Peyer's patch (tissue), 4 donors: ENCODE measurements at regions not wholly inside any gene's neighbourhood (a gene's known extent, or its start where the extent isn't known, plus 50 kb on each side); places are given as distances from the start of the nearest gene placed in this dataset.

Source experiments
- DNase-seq, 3 donors: peaks; one replicate each; pipeline ENCODE4 v3.0.0-alpha.2; 2017 to 2019
- H3K27ac ChIP-seq, 4 donors: fragments of 200-600 bp; sonication (generic); one replicate each; pipeline ENCODE4 v1.5.1; 2016 to 2019
- H3K27me3 ChIP-seq, 2 donors: fragments of 200-600 bp; sonication (generic); one replicate each; pipeline ENCODE4 v1.5.1; 2019
- H3K36me3 ChIP-seq, 3 donors: fragments of 200-600 bp; sonication (generic); one replicate each; pipeline ENCODE4 v1.5.1; 2016 to 2019
- H3K4me1 ChIP-seq, 4 donors: fragments of 200-600 bp; sonication (generic); one replicate each; pipeline ENCODE4 v1.5.1; 2016 to 2019
- H3K4me3 ChIP-seq, 4 donors: fragments of 200-600 bp; sonication (generic); 1 replicate in 3 of 4; 2 replicates in 1 of 4; pipeline ENCODE4 v1.5.1; 2016 to 2019; ENCODE audit warnings: mild to moderate bottlenecking in 1 of 4
- H3K9me3 ChIP-seq, 4 donors: fragments of 200-600 bp; sonication (generic); one replicate each; pipeline ENCODE4 v1.5.1; 2016 to 2019; ENCODE audit warnings: mild to moderate bottlenecking in 1 of 4
- POLR2A ChIP-seq, 2 donors: fragments of 450-650 bp; IDR thresholded peaks; one replicate each; pipeline ENCODE4 v1.5.1; 2017; ENCODE audit warnings: antibody characterized with exemption in 2 of 2, mild to moderate bottlenecking in 2 of 2, moderate library complexity in 2 of 2
- TF ChIP-seq, protein P1 (sequence below), 6 experiments: fragments of 450-650 bp in 4 of 6; fragments of 200-600 bp in 2 of 6; sonication (generic) in 1 of 6; IDR thresholded peaks; one replicate each; pipeline ENCODE4 v1.5.1; 2017 to 2019; ENCODE audit warnings: antibody characterized with exemption in 6 of 6, mild to moderate bottlenecking in 3 of 6, moderate library complexity in 1 of 6

DNA sequence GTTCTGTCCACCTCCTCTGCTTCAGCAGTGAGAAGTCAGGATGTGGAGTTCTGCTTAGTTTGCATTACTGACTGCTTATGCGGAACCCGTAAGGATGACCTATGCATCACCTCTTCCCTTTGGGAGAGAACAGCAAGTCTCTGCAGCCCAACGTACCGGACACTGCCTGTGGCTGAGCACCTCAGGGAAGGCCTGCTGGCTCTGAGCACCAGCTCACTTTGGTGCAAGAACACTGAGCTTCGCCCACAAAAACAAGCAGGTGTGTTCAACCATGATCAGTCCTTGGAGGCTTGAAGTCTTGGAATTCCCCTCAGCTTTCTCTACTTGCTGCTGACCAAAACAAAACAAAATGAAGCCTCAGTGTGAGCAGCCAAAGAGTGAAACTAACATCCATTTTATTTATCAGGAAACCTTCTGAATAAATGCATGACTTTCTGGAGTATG lies 52.7 kb upstream of the NCK2 start:
- no peaks in the 10 kb centered on the region for H3K27me3 ChIP-seq
- H3K36me3 ChIP-seq = no peaks in the 10 kb centered on the region
- no peak overlapping the region for H3K4me3 ChIP-seq
- DNase-seq = no peak
- no peak overlapping the region for H3K27ac ChIP-seq
- no peaks in the 10 kb centered on the region for H3K9me3 ChIP-seq
- TF ChIP-seq POLR2A (IDR thresholded peaks at IDR 0.05) = no peak
- TF ChIP-seq, protein P1, sequence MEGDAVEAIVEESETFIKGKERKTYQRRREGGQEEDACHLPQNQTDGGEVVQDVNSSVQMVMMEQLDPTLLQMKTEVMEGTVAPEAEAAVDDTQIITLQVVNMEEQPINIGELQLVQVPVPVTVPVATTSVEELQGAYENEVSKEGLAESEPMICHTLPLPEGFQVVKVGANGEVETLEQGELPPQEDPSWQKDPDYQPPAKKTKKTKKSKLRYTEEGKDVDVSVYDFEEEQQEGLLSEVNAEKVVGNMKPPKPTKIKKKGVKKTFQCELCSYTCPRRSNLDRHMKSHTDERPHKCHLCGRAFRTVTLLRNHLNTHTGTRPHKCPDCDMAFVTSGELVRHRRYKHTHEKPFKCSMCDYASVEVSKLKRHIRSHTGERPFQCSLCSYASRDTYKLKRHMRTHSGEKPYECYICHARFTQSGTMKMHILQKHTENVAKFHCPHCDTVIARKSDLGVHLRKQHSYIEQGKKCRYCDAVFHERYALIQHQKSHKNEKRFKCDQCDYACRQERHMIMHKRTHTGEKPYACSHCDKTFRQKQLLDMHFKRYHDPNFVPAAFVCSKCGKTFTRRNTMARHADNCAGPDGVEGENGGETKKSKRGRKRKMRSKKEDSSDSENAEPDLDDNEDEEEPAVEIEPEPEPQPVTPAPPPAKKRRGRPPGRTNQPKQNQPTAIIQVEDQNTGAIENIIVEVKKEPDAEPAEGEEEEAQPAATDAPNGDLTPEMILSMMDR (IDR thresholded peaks at IDR 0.05) = no peak
- H3K4me1 ChIP-seq = no peaks in the 10 kb centered on the region

DNA sequence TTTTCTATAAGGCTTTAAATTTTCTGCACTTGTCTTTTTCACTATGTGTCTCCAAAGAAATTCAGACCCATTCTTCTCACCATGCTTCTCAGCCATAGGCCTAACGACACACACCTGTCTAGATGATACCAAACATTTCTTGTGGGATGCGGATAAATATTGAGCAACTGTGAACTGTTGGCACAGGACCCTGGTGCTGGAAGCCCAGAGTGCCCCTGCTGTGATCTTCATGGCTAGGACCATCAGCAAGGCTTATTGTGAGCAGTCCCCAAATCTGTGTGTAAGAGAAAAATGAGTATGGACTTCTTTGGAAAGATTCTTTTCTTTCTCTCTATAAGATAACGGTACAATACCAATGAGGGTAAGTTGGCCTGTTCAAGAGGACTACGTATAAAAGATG lies 54.1 kb upstream of the NCK2 start:
- TF ChIP-seq POLR2A (IDR thresholded peaks at IDR 0.05) = no peak
- TF ChIP-seq, protein P1 (IDR thresholded peaks at IDR 0.05) = no peak
- Histone ChIP-seq H3K4me1 (no peaks in the 10 kb centered on the region), H3K9me3 (no peaks in the 10 kb centered on the region), H3K27me3 (no peaks in the 10 kb centered on the region), H3K4me3 (no peak overlapping the region), H3K36me3 (no peaks in the 10 kb centered on the region), H3K27ac (no peak overlapping the region)
- no peak for DNase-seq

DNA sequence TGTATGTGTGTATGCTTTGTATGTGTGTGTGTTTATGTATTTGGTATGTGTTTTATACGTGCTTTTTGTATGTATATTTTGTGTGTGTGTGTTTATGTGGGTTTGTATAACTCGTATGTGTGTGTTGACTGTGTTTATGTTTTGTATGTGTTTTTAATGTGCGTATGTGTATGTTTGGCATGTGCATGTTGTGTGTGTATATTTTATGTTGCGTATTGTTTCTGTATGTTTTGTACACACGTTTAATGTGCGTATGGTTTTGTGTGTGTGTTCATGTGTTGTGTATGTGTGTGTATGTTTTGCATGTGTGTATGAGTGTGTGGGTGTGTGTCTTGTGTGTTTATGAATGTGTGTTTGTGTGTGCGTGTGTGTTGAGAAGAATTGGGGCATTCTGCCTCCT lies 55.2 kb upstream of the NCK2 start:
- Histone ChIP-seq H3K27ac (no peak overlapping the region), H3K9me3 (no peaks in the 10 kb centered on the region), H3K36me3 (no peaks in the 10 kb centered on the region), H3K4me3 (no peak overlapping the region), H3K4me1 (no peaks in the 10 kb centered on the region), H3K27me3 (no peaks in the 10 kb centered on the region)
- DNase-seq = no peak
- TF ChIP-seq, protein P1 (IDR thresholded peaks at IDR 0.05) = no peak
- no peak for TF ChIP-seq POLR2A (IDR thresholded peaks at IDR 0.05)

DNA sequence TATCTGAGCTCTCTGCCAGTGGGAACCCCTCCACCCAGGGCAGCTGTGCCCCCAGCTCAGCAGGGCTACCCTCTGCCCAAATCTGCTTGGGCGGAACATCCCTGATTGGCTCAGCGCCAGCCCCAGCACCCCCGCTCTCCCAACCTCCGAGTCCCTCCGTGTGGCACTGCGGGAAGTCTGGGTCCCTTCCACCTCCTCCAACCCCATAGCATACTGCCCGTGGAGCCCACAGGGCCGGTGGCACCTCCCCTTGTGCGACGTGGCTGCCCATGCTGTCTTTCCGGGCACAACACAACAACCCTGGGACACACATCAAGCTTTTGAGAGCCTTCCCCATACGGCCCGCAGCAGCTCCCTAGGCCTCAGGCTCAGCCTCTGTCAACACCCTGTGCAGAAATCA lies 55.8 kb upstream of the NCK2 start:
- Histone ChIP-seq H3K4me1 (no peaks in the 10 kb centered on the region), H3K27me3 (no peaks in the 10 kb centered on the region), H3K9me3 (no peaks in the 10 kb centered on the region), H3K36me3 (no peaks in the 10 kb centered on the region), H3K4me3 (no peak overlapping the region), H3K27ac (no peak overlapping the region)
- no peak for DNase-seq
- TF ChIP-seq POLR2A (IDR thresholded peaks at IDR 0.05) = no peak
- TF ChIP-seq, protein P1 (IDR thresholded peaks at IDR 0.05) = no peak

GRCh38 chr2:105686588-105686987 lies 58.1 kb upstream of the NCK2 start:
- no peak for DNase-seq
- no peak overlapping the region for H3K27ac ChIP-seq
- H3K36me3 ChIP-seq = no peaks in the 10 kb centered on the region
- no peaks in the 10 kb centered on the region for H3K27me3 ChIP-seq
- no peaks in the 10 kb centered on the region for H3K9me3 ChIP-seq
- H3K4me1 ChIP-seq = no peaks in the 10 kb centered on the region
- H3K4me3 ChIP-seq = no peak overlapping the region
- TF ChIP-seq POLR2A (IDR thresholded peaks at IDR 0.05) = no peak
- TF ChIP-seq, protein P1 (IDR thresholded peaks at IDR 0.05) = no peak

DNA sequence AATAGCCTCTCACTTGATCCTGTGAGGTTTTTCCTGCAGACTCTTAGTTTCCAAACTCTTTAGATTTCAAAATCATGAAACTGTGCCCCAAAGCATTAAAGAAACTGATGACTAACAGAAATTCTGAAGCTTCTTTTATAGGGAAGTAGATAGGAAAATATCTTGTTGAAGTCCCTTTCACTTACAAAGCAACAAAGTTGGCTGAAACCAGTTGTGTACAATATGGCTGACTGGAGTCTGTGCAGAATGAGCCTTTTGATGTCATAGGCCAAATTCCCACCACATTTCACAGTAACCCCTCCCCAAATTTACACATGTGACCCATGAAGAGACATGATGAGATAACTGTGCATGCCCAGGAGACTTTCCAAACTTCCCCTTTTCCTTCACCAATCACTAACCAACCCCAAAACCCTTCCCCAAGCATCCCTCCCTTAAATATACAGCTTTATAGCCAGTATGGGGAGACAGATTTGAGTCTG lies 61.7 kb upstream of the NCK2 start:
- no peaks in the 10 kb centered on the region for H3K9me3 ChIP-seq
- H3K27me3 ChIP-seq = no peaks in the 10 kb centered on the region
- no peak for DNase-seq
- TF ChIP-seq, protein P1 (IDR thresholded peaks at IDR 0.05) = no peak
- no peak for TF ChIP-seq POLR2A (IDR thresholded peaks at IDR 0.05)
- no peaks in the 10 kb centered on the region for H3K4me1 ChIP-seq
- H3K36me3 ChIP-seq = no peaks in the 10 kb centered on the region
- H3K27ac ChIP-seq = no peak overlapping the region
- no peak overlapping the region for H3K4me3 ChIP-seq
